ENCODE measurements at regions not wholly inside any gene's neighbourhood (a gene's known extent, or its start where the extent isn't known, plus 50 kb on each side); places are given as distances from the start of the nearest gene placed in this dataset.

- Histone ChIP-seq H3K4me1 (ENCODE audit: control insufficient read depth, insufficient read depth, low read length) (peaks cover 6% of the 10 kb centered on the region), H3K9ac (ENCODE audit: low read length) (no peak overlapping the region), H3K27ac (ENCODE audit: low read depth, low read length) (no peak overlapping the region), H3K4me3 (ENCODE audit: low read length) (no peak overlapping the region), H3K27me3 (ENCODE audit: control insufficient read depth, insufficient read depth, low read length) (no peaks in the 10 kb centered on the region), H3K36me3 (ENCODE audit: control insufficient read depth, insufficient read depth, low read length) (no peaks in the 10 kb centered on the region)
These were observed 649.1 kb upstream of the USP24 start for GRCh38 chr1:55864251-55864650.

- Histone ChIP-seq H3K9ac (ENCODE audit: low read length) (no peak overlapping the region), H3K27ac (ENCODE audit: low read depth, low read length) (no peak overlapping the region), H3K27me3 (ENCODE audit: control insufficient read depth, insufficient read depth, low read length) (no peaks in the 10 kb centered on the region), H3K36me3 (ENCODE audit: control insufficient read depth, insufficient read depth, low read length) (no peaks in the 10 kb centered on the region), H3K4me1 (ENCODE audit: control insufficient read depth, insufficient read depth, low read length) (no peaks in the 10 kb centered on the region), H3K4me3 (ENCODE audit: low read length) (no peak overlapping the region)
These were observed 646.6 kb upstream of the USP24 start for GRCh38 chr1:55861676-55862340.

GRCh38 chr1:55860798-55861519 lies 645.8 kb upstream of the USP24 start:
- H3K4me1 ChIP-seq (ENCODE audit: control insufficient read depth, insufficient read depth, low read length): no peaks in the 10 kb centered on the region
- H3K4me3 ChIP-seq (ENCODE audit: low read length): no peak overlapping the region
- H3K27me3 ChIP-seq (ENCODE audit: control insufficient read depth, insufficient read depth, low read length): no peaks in the 10 kb centered on the region
- H3K27ac ChIP-seq (ENCODE audit: low read depth, low read length): no peak overlapping the region
- no peak overlapping the region for H3K9ac ChIP-seq (ENCODE audit: low read length)
- no peaks in the 10 kb centered on the region for H3K36me3 ChIP-seq (ENCODE audit: control insufficient read depth, insufficient read depth, low read length)

GRCh38 chr1:55860326-55860725 lies 645.2 kb upstream of the USP24 start:
- Histone ChIP-seq H3K27ac (ENCODE audit: low read depth, low read length) (no peak overlapping the region), H3K9ac (ENCODE audit: low read length) (no peak overlapping the region), H3K36me3 (ENCODE audit: control insufficient read depth, insufficient read depth, low read length) (no peaks in the 10 kb centered on the region), H3K4me3 (ENCODE audit: low read length) (no peak overlapping the region), H3K4me1 (ENCODE audit: control insufficient read depth, insufficient read depth, low read length) (no peaks in the 10 kb centered on the region), H3K27me3 (ENCODE audit: control insufficient read depth, insufficient read depth, low read length) (no peaks in the 10 kb centered on the region)

- Histone ChIP-seq H3K4me3 (ENCODE audit: low read length) (no peak overlapping the region), H3K36me3 (ENCODE audit: control insufficient read depth, insufficient read depth, low read length) (no peaks in the 10 kb centered on the region), H3K9ac (ENCODE audit: low read length) (no peak overlapping the region), H3K4me1 (ENCODE audit: control insufficient read depth, insufficient read depth, low read length) (peaks cover 2% of the 10 kb centered on the region), H3K27me3 (ENCODE audit: control insufficient read depth, insufficient read depth, low read length) (no peaks in the 10 kb centered on the region), H3K27ac (ENCODE audit: low read depth, low read length) (no peak overlapping the region)
These were observed 639.7 kb upstream of the USP24 start for GRCh38 chr1:55854911-55855310.

- Histone ChIP-seq H3K4me3 (ENCODE audit: low read length) (no peak overlapping the region), H3K27me3 (ENCODE audit: control insufficient read depth, insufficient read depth, low read length) (no peaks in the 10 kb centered on the region), H3K4me1 (ENCODE audit: control insufficient read depth, insufficient read depth, low read length) (no peaks in the 10 kb centered on the region), H3K36me3 (ENCODE audit: control insufficient read depth, insufficient read depth, low read length) (no peaks in the 10 kb centered on the region), H3K9ac (ENCODE audit: low read length) (no peak overlapping the region), H3K27ac (ENCODE audit: low read depth, low read length) (no peak overlapping the region)
These were observed 633.7 kb upstream of the USP24 start for GRCh38 chr1:55848906-55849305.

- Histone ChIP-seq H3K4me3 (ENCODE audit: low read length) (no peak overlapping the region), H3K9ac (ENCODE audit: low read length) (no peak overlapping the region), H3K36me3 (ENCODE audit: control insufficient read depth, insufficient read depth, low read length) (no peaks in the 10 kb centered on the region), H3K27me3 (ENCODE audit: control insufficient read depth, insufficient read depth, low read length) (no peaks in the 10 kb centered on the region), H3K4me1 (ENCODE audit: control insufficient read depth, insufficient read depth, low read length) (no peaks in the 10 kb centered on the region), H3K27ac (ENCODE audit: low read depth, low read length) (no peak overlapping the region)
These were observed 630.9 kb upstream of the USP24 start for GRCh38 chr1:55846051-55846450.

- no peak overlapping the region for H3K9ac ChIP-seq (ENCODE audit: low read length)
- no peak overlapping the region for H3K27ac ChIP-seq (ENCODE audit: low read depth, low read length)
- H3K4me1 ChIP-seq (ENCODE audit: control insufficient read depth, insufficient read depth, low read length): no peaks in the 10 kb centered on the region
- H3K4me3 ChIP-seq (ENCODE audit: low read length): no peak overlapping the region
- H3K27me3 ChIP-seq (ENCODE audit: control insufficient read depth, insufficient read depth, low read length): no peaks in the 10 kb centered on the region
- no peaks in the 10 kb centered on the region for H3K36me3 ChIP-seq (ENCODE audit: control insufficient read depth, insufficient read depth, low read length)
These were observed 629.2 kb upstream of the USP24 start for GRCh38 chr1:55844322-55844721.

- H3K4me1 ChIP-seq (ENCODE audit: control insufficient read depth, insufficient read depth, low read length): no peaks in the 10 kb centered on the region
- no peak overlapping the region for H3K9ac ChIP-seq (ENCODE audit: low read length)
These were observed 624.5 kb upstream of the USP24 start for GRCh38 chr1:55839626-55840025.

GRCh38 chr1:55839221-55839620 lies 624.1 kb upstream of the USP24 start:
- no peaks in the 10 kb centered on the region for H3K36me3 ChIP-seq (ENCODE audit: control insufficient read depth, insufficient read depth, low read length)

More at GRCh38 chr1:55839626-55840025, 624.5 kb upstream of the USP24 start:
- no peak overlapping the region for H3K4me3 ChIP-seq (ENCODE audit: low read length)
- H3K36me3 ChIP-seq (ENCODE audit: control insufficient read depth, insufficient read depth, low read length): no peaks in the 10 kb centered on the region
- H3K27ac ChIP-seq (ENCODE audit: low read depth, low read length): no peak overlapping the region
- H3K27me3 ChIP-seq (ENCODE audit: control insufficient read depth, insufficient read depth, low read length): no peaks in the 10 kb centered on the region

GRCh38 chr1:55836086-55836485 lies 620.9 kb upstream of the USP24 start:
- no peak overlapping the region for H3K4me3 ChIP-seq (ENCODE audit: low read length)

More at GRCh38 chr1:55839221-55839620, 624.1 kb upstream of the USP24 start:
- Histone ChIP-seq H3K27me3 (ENCODE audit: control insufficient read depth, insufficient read depth, low read length) (no peaks in the 10 kb centered on the region), H3K4me3 (ENCODE audit: low read length) (no peak overlapping the region), H3K9ac (ENCODE audit: low read length) (no peak overlapping the region), H3K4me1 (ENCODE audit: control insufficient read depth, insufficient read depth, low read length) (peaks cover 2% of the 10 kb centered on the region), H3K27ac (ENCODE audit: low read depth, low read length) (no peak overlapping the region)

GRCh38 chr1:55833529-55834091 lies 618.4 kb upstream of the USP24 start:
- Histone ChIP-seq H3K4me3 (ENCODE audit: low read length) (no peak overlapping the region), H3K27ac (ENCODE audit: low read depth, low read length) (no peak overlapping the region), H3K9ac (ENCODE audit: low read length) (no peak overlapping the region), H3K36me3 (ENCODE audit: control insufficient read depth, insufficient read depth, low read length) (no peaks in the 10 kb centered on the region), H3K4me1 (ENCODE audit: control insufficient read depth, insufficient read depth, low read length) (peaks cover 8% of the 10 kb centered on the region), H3K27me3 (ENCODE audit: control insufficient read depth, insufficient read depth, low read length) (no peaks in the 10 kb centered on the region)

More at GRCh38 chr1:55836086-55836485, 620.9 kb upstream of the USP24 start:
- no peaks in the 10 kb centered on the region for H3K27me3 ChIP-seq (ENCODE audit: control insufficient read depth, insufficient read depth, low read length)
- H3K36me3 ChIP-seq (ENCODE audit: control insufficient read depth, insufficient read depth, low read length): no peaks in the 10 kb centered on the region
- H3K27ac ChIP-seq (ENCODE audit: low read depth, low read length): no peak overlapping the region
- H3K9ac ChIP-seq (ENCODE audit: low read length): no peak overlapping the region
- peaks cover 8% of the 10 kb centered on the region for H3K4me1 ChIP-seq (ENCODE audit: control insufficient read depth, insufficient read depth, low read length)

Measured in rectal smooth muscle tissue (tissue), 1 donor.